MCF 10A (cell line): ENCODE measurements at regions not wholly inside any gene's neighbourhood (a gene's known extent, or its start where the extent isn't known, plus 50 kb on each side); places are given as distances from the start of the nearest gene placed in this dataset.

Source experiments
- BruUV-seq: library from RNA; stranded (reverse); fragments of 400-500 nt; replicated peaks from 2 replicates; lab custom pipeline; 2021; lab: Mats Ljungman, UMichigan
- CTCF ChIA-PET: fragments of 300-600 bp; sonication (Branson Sonifier 250); formaldehyde crosslinking; extraction: SDS; loops from one replicate; lab custom pipeline; 2021; ENCODE audit warnings: antibody characterized with exemption, inconsistent platforms; lab: Yijun Ruan, JAX
- POLR2A ChIA-PET: fragments of 300-600, 350-650 bp; sonication (Branson Sonifier 250); formaldehyde crosslinking; extraction: SDS; loops from one replicate; lab custom pipeline; 2020; ENCODE audit warnings: antibody characterized with exemption, inconsistent platforms; lab: Yijun Ruan, JAX
- DNase-seq: peaks from one replicate; pipeline ENCODE4 v3.0.0-alpha.2; 2018; ENCODE audit not compliant: unreplicated experiment
- H3K27ac Mint-ChIP-seq: one replicate; pipeline ENCODE4 v1.8.0; 2022; ENCODE audit warnings: mild to moderate bottlenecking, low read depth, mixed read lengths; ENCODE audit not compliant: unreplicated experiment
- H3K27me3 Mint-ChIP-seq: one replicate; pipeline ENCODE4 v1.8.0; 2022; ENCODE audit warnings: mixed read lengths; ENCODE audit not compliant: insufficient read depth, unreplicated experiment
- H3K36me3 Mint-ChIP-seq: one replicate; pipeline ENCODE4 v1.8.0; 2022; ENCODE audit warnings: mild to moderate bottlenecking, moderate library complexity, mixed read lengths; ENCODE audit not compliant: insufficient read depth, unreplicated experiment
- H3K4me1 Mint-ChIP-seq: one replicate; pipeline ENCODE4 v1.8.0; 2022; ENCODE audit warnings: mixed read lengths; ENCODE audit not compliant: insufficient read depth, unreplicated experiment
- H3K4me3 Mint-ChIP-seq: one replicate; pipeline ENCODE4 v1.8.0; 2022; ENCODE audit warnings: mild to moderate bottlenecking, moderate library complexity, mixed read lengths; ENCODE audit not compliant: unreplicated experiment
- H3K9me3 Mint-ChIP-seq: one replicate; pipeline ENCODE4 v1.8.0; 2022; ENCODE audit warnings: mixed read lengths; ENCODE audit not compliant: unreplicated experiment
- CTCF ChIP-seq: fragments of 200-600 bp; IDR thresholded peaks from one replicate; pipeline ENCODE4 v1.8.0; 2022; ENCODE audit warnings: antibody characterized with exemption, mild to moderate bottlenecking; ENCODE audit not compliant: unreplicated experiment
- intact Hi-C: fragments of 100-400 bp; cut with micrococcal nuclease; formaldehyde crosslinking; loops from 2 replicates; pipeline ENCODE4 v1.14.1; 2022

DNA sequence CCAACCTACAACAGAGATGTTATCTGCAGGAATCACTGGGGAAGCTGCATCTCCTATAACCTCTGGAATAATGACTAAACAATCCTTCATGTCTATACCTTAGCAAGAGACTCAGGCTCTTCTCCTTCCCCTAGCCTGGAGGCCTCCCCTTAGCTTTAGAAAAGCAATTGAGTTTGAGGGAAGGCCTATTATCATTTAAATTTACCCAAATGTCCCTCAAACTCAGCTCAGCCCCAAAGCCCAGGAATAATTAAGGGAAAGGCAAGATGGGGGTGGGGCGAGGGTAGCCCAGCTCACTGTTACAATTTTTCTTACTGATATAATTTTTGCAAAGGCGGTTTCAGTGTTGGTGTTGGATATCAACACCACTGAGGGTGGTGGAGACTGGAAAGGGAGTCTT lies 151.4 kb upstream of the EEA1 start:
- H3K36me3 Mint-ChIP-seq, result no peaks in the 10 kb centered on the region
- intact Hi-C loops, result no loop called here
- ChIA-PET CTCF (interaction anchor here (0.6 kb wide), 2 partner anchors 8 to 12 kb away, joined by 3 to 4 read pairs; no protein-coding TSS in a partner anchor), POLR2A (no interaction called here)
- no peak for TF ChIP-seq CTCF
- BruUV-seq, result no TSS peak
- H3K9me3 Mint-ChIP-seq, result no peaks in the 10 kb centered on the region
- no peaks in the 10 kb centered on the region for H3K27me3 Mint-ChIP-seq
- DNase-seq, result no peak
- no peak overlapping the region for H3K4me3 Mint-ChIP-seq
- no peak overlapping the region for H3K27ac Mint-ChIP-seq
- H3K4me1 Mint-ChIP-seq, result no peaks in the 10 kb centered on the region

GRCh38 chr12:93080994-93081809 lies 152.1 kb upstream of the EEA1 start:
- BruUV-seq, result no TSS peak
- no peak overlapping the region for H3K27ac Mint-ChIP-seq
- ChIA-PET CTCF (interaction anchor here (0.6 kb wide), 1 partner anchor 8 kb away, joined by 3 read pairs; no protein-coding TSS in a partner anchor), POLR2A (no interaction called here)
- intact Hi-C loops, result no loop called here
- H3K9me3 Mint-ChIP-seq, result no peaks in the 10 kb centered on the region
- no peaks in the 10 kb centered on the region for H3K4me1 Mint-ChIP-seq
- H3K4me3 Mint-ChIP-seq, result no peak overlapping the region
- H3K27me3 Mint-ChIP-seq, result no peaks in the 10 kb centered on the region
- no peaks in the 10 kb centered on the region for H3K36me3 Mint-ChIP-seq
- no peak for TF ChIP-seq CTCF
- DNase-seq, result no peak

- no TSS peak for BruUV-seq
- H3K9me3 Mint-ChIP-seq, result no peaks in the 10 kb centered on the region
Measured at GRCh38 chr12:93081810-93082165, 152.7 kb upstream of the EEA1 start.

More at GRCh38 chr12:93081810-93082165, 152.7 kb upstream of the EEA1 start:
- CTCF ChIA-PET, result no interaction called here
- Mint-ChIP-seq H3K4me1 (no peaks in the 10 kb centered on the region), H3K27ac (no peak overlapping the region), H3K4me3 (no peak overlapping the region), H3K36me3 (no peaks in the 10 kb centered on the region), H3K27me3 (no peaks in the 10 kb centered on the region)
- no peak for DNase-seq
- POLR2A ChIA-PET, result no interaction called here
- intact Hi-C loops, result no loop called here
- no peak for TF ChIP-seq CTCF
